Cardiac muscle cell (in vitro differentiated cells and primary cell): ENCODE measurements at regions not wholly inside any gene's neighbourhood (a gene's known extent, or its start where the extent isn't known, plus 50 kb on each side); places are given as distances from the start of the nearest gene placed in this dataset.

Experiments used
- DNase-seq, 2 donors: peaks; one replicate each; pipeline versions ENCODE4 v3.0.0 to v3.0.0-alpha.2; 2010 to 2017; ENCODE audit warnings: low read depth in 1 of 2, low spot score in 1 of 2
- H3K27ac ChIP-seq: fragments of 200-600 bp; sonication (generic); 2 replicates; pipeline ENCODE4 v1.5.1; 2016
- H3K27me3 ChIP-seq: fragments of 200-600 bp; sonication (generic); 2 replicates; pipeline ENCODE4 v1.6.0; 2016; ENCODE audit warnings: control low read depth
- H3K36me3 ChIP-seq: fragments of 200-600 bp; sonication (generic); 2 replicates; pipeline ENCODE4 v1.5.1; 2016; ENCODE audit warnings: control low read depth
- H3K4me1 ChIP-seq: fragments of 200-600 bp; sonication (generic); 2 replicates; pipeline ENCODE4 v1.8.1; 2017; ENCODE audit warnings: low read depth, mild to moderate bottlenecking, mixed run types
- H3K4me3 ChIP-seq: fragments of 200-600 bp; sonication (generic); 2 replicates; pipeline ENCODE4 v1.5.1; 2016; ENCODE audit warnings: mild to moderate bottlenecking
- H3K9me3 ChIP-seq: fragments of 200-600 bp; sonication (generic); 2 replicates; pipeline ENCODE4 v1.5.1; 2017; ENCODE audit warnings: low read depth, mild to moderate bottlenecking, control low read depth
- TF ChIP-seq, protein P1 (sequence below): IDR thresholded peaks from 2 replicates; pipeline ENCODE4 v1.5.1; 2012; ENCODE audit warnings: low read depth, mild to moderate bottlenecking, low read length

GRCh38 chr5:3891113-3891512, 295.5 kb downstream of the IRX1 start:
- H3K4me1 ChIP-seq = peaks cover 13% of the 10 kb centered on the region
- no peaks in the 10 kb centered on the region for H3K9me3 ChIP-seq
- no peak for DNase-seq
- no peak overlapping the region for H3K4me3 ChIP-seq
- TF ChIP-seq, protein P1, sequence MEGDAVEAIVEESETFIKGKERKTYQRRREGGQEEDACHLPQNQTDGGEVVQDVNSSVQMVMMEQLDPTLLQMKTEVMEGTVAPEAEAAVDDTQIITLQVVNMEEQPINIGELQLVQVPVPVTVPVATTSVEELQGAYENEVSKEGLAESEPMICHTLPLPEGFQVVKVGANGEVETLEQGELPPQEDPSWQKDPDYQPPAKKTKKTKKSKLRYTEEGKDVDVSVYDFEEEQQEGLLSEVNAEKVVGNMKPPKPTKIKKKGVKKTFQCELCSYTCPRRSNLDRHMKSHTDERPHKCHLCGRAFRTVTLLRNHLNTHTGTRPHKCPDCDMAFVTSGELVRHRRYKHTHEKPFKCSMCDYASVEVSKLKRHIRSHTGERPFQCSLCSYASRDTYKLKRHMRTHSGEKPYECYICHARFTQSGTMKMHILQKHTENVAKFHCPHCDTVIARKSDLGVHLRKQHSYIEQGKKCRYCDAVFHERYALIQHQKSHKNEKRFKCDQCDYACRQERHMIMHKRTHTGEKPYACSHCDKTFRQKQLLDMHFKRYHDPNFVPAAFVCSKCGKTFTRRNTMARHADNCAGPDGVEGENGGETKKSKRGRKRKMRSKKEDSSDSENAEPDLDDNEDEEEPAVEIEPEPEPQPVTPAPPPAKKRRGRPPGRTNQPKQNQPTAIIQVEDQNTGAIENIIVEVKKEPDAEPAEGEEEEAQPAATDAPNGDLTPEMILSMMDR = no peak
- H3K36me3 ChIP-seq = no peaks in the 10 kb centered on the region
- no peak overlapping the region for H3K27ac ChIP-seq
- no peaks in the 10 kb centered on the region for H3K27me3 ChIP-seq

DNA sequence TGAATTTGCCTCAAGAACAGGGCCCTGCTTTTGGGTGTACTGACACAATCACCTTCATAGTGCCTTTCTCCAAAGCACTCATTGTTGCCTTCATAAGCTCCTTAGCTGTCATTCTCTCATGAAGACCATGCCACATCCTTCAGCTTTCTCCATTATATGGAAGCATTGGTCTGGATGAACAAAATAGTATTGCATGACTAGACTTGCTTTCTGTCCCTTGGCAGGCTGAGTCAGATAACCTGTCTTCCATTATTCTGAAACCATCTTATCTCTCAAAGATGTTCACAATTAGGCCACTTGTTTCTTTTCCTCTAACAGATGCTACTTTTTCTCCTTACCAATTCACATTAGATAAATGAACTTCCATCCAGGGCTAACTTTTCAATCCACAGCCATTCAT, 297.9 kb downstream of the IRX1 start:
- Histone ChIP-seq H3K27ac (no peak overlapping the region), H3K27me3 (no peaks in the 10 kb centered on the region), H3K36me3 (no peaks in the 10 kb centered on the region), H3K4me1 (no peaks in the 10 kb centered on the region), H3K9me3 (no peaks in the 10 kb centered on the region), H3K4me3 (no peak overlapping the region)
- no peak for DNase-seq
- TF ChIP-seq, protein P1 = no peak

GRCh38 chr5:3893975-3894374, 298.3 kb downstream of the IRX1 start:
- H3K4me1 ChIP-seq = no peaks in the 10 kb centered on the region
- no peaks in the 10 kb centered on the region for H3K36me3 ChIP-seq
- TF ChIP-seq, protein P1 = no peak
- H3K27me3 ChIP-seq = no peaks in the 10 kb centered on the region
- no peak overlapping the region for H3K27ac ChIP-seq
- H3K9me3 ChIP-seq = no peaks in the 10 kb centered on the region
- no peak overlapping the region for H3K4me3 ChIP-seq
- no peak for DNase-seq

DNA sequence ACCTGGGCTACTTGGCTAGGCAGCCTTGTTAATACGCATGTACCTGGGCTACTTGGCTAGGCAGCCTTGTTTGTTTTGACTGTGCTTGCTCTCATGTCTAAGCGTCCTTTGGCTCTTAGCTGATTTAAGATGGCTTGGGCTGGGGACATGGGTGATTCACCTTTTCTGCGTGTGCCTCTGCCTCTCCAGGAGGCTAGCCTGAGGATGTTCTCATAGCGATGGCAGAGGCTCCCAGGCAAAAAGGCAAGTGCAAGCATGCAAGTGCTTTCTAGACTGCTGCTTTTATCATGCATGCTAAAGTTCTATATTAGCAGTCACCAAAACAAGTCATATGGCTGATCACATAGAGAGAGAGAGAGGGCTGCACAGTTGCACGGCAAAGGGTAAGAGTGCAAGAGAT, 300.5 kb downstream of the IRX1 start:
- H3K9me3 ChIP-seq = no peaks in the 10 kb centered on the region
- TF ChIP-seq, protein P1 = no peak

GRCh38 chr5:3899093-3899492, 303.5 kb downstream of the IRX1 start:
- H3K4me1 ChIP-seq = no peaks in the 10 kb centered on the region
- TF ChIP-seq, protein P1 = no peak

More for the DNA sequence above, 300.5 kb downstream of the IRX1 start:
- Histone ChIP-seq H3K4me3 (no peak overlapping the region), H3K27ac (no peak overlapping the region), H3K27me3 (no peaks in the 10 kb centered on the region), H3K4me1 (no peaks in the 10 kb centered on the region), H3K36me3 (no peaks in the 10 kb centered on the region)
- no peak for DNase-seq

GRCh38 chr5:3904584-3904983, 309.0 kb downstream of the IRX1 start:
- H3K27me3 ChIP-seq = no peaks in the 10 kb centered on the region

More at GRCh38 chr5:3899093-3899492, 303.5 kb downstream of the IRX1 start:
- Histone ChIP-seq H3K27me3 (no peaks in the 10 kb centered on the region), H3K27ac (no peak overlapping the region), H3K4me3 (no peak overlapping the region), H3K9me3 (no peaks in the 10 kb centered on the region), H3K36me3 (no peaks in the 10 kb centered on the region)
- DNase-seq = no peak

More at GRCh38 chr5:3904584-3904983, 309.0 kb downstream of the IRX1 start:
- TF ChIP-seq, protein P1 = no peak
- no peaks in the 10 kb centered on the region for H3K4me1 ChIP-seq
- H3K27ac ChIP-seq = no peak overlapping the region
- H3K4me3 ChIP-seq = no peak overlapping the region
- no peak for DNase-seq
- no peaks in the 10 kb centered on the region for H3K36me3 ChIP-seq
- no peaks in the 10 kb centered on the region for H3K9me3 ChIP-seq
